ENCODE measurements at regions not wholly inside any gene's neighbourhood (a gene's known extent, or its start where the extent isn't known, plus 50 kb on each side); places are given as distances from the start of the nearest gene placed in this dataset.

DNA sequence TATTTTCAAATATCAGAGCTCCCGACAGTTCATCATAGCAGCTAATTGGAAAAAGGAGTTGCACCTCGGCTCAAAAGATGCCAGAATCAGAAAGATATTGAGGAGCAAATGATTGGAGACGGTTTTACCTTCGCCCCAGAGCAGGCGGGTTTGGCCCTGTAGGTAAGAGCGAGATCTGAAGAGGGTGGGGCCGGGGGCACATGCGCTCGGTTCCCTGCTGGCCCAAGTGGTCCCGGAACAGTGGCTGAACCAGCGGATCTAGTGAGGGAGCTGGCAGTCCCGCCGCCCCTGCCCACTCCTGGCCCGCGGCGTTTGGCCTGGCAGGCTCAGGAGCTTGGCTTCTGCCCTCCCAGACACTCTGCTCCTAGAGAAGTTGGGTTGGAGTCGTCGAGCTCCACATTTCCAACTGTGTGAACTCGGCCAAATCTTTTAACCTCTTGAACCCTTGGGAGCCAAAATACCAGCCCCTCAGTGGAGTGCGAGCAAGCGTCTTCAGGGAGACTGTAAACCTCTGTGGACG lies 79.1 kb downstream of the RHCG start:
- Histone ChIP-seq H2BK15ac (ENCODE audit: low read depth, low read length) (no peak overlapping the region), H2BK20ac (ENCODE audit: low read depth, low read length, poor library complexity, severe bottlenecking) (no peak overlapping the region), H3K27ac (ENCODE audit: insufficient read length, low read depth, low read length) (no peak overlapping the region), H3K27me3 (ENCODE audit: insufficient read depth, low read length) (peaks cover 52% of the 10 kb centered on the region), H2AFZ (ENCODE audit: low read length) (no peak overlapping the region), H3K79me2 (ENCODE audit: insufficient read depth, low read length) (no peaks in the 10 kb centered on the region), H4K5ac (ENCODE audit: insufficient read length, low read depth, low read length) (no peak overlapping the region), H3K23me2 (ENCODE audit: insufficient read length, low read depth, low read length, poor library complexity, severe bottlenecking) (peaks cover 3% of the 10 kb centered on the region), H4K91ac (ENCODE audit: insufficient read length, low read depth, low read length) (no peak overlapping the region), H3K4ac (ENCODE audit: low read depth, low read length) (no peak overlapping the region), H4K20me1 (ENCODE audit: control insufficient read depth, insufficient read depth, insufficient read length) (no peaks in the 10 kb centered on the region), H3K9ac (ENCODE audit: extremely low read depth, insufficient read length, low read length) (no peak overlapping the region), H3K14ac (ENCODE audit: insufficient read depth, low read length) (no peak overlapping the region), H3K9me3 (ENCODE audit: control insufficient read depth, low read depth, low read length) (no peaks in the 10 kb centered on the region), H2BK5ac (ENCODE audit: insufficient read length, low read length) (no peak overlapping the region), H3T11ph (ENCODE audit: low read length) (no peak overlapping the region), H3K56ac (ENCODE audit: insufficient read length, low read depth, low read length) (no peak overlapping the region), H2BK120ac (ENCODE audit: low read depth, low read length, poor library complexity, severe bottlenecking) (no peak overlapping the region), H3K4me1 (ENCODE audit: insufficient read depth, low read length) (no peaks in the 10 kb centered on the region), H3K18ac (ENCODE audit: insufficient read length, low read depth, low read length) (no peak overlapping the region), H2BK12ac (ENCODE audit: insufficient read length, low read depth, low read length) (no peak overlapping the region), H4K8ac (replicated peaks; ENCODE audit: insufficient read length, low read depth, low read length) (no peak overlapping the region), H3K23ac (ENCODE audit: insufficient read length, low read depth, low read length) (no peak overlapping the region), H2AK5ac (ENCODE audit: insufficient read length, low read length) (no peak overlapping the region), H3K79me1 (ENCODE audit: insufficient read depth, low read depth, low read length, poor library complexity, severe bottlenecking) (no peaks in the 10 kb centered on the region), H3K4me2 (ENCODE audit: insufficient read depth, insufficient read length, low read length) (no peak overlapping the region)
- Mint-ChIP-seq H3K36me3 (ENCODE audit: insufficient read depth in 1 of 3, low read depth in 3 of 3) (no peaks in the 10 kb centered on the region; a peak in 2 of 7 replicates), H3K4me1 (peaks cover 15 to 23% of the 10 kb centered on the region in 2 experiments), H3K27me3 (ENCODE audit: low read depth) (peaks cover 99% of the 10 kb centered on the region), H3K27ac (no peak overlapping the region), H3K4me3 (no peak overlapping the region; a peak in 1 of 5 replicates), H3K9me3 (peaks cover 0 to 3% of the 10 kb centered on the region in 2 experiments; a peak in 2 of 5 replicates)
- DNase-seq: no peak
- no CpG with 5 or more reads among the region's 22 CpGs for WGBS (ENCODE audit: extremely low coverage, insufficient read length, low lambda C conversion rate)
- TF ChIP-seq, protein P1, sequence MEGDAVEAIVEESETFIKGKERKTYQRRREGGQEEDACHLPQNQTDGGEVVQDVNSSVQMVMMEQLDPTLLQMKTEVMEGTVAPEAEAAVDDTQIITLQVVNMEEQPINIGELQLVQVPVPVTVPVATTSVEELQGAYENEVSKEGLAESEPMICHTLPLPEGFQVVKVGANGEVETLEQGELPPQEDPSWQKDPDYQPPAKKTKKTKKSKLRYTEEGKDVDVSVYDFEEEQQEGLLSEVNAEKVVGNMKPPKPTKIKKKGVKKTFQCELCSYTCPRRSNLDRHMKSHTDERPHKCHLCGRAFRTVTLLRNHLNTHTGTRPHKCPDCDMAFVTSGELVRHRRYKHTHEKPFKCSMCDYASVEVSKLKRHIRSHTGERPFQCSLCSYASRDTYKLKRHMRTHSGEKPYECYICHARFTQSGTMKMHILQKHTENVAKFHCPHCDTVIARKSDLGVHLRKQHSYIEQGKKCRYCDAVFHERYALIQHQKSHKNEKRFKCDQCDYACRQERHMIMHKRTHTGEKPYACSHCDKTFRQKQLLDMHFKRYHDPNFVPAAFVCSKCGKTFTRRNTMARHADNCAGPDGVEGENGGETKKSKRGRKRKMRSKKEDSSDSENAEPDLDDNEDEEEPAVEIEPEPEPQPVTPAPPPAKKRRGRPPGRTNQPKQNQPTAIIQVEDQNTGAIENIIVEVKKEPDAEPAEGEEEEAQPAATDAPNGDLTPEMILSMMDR (conservative IDR thresholded peaks at IDR 0.05): no peak
